ENCODE measurements at regions not wholly inside any gene's neighbourhood (a gene's known extent, or its start where the extent isn't known, plus 50 kb on each side); places are given as distances from the start of the nearest gene placed in this dataset.

- H3K4me3 ChIP-seq (ENCODE audit: low read depth, low read length) = no peak overlapping the region
- in situ Hi-C loops (cut with HindIII; ENCODE audit: low sequenced_read_pairs) = no loop called here
- TF ChIP-seq CTCF (IDR thresholded peaks at IDR 0.05; ENCODE audit: low read depth, low read length) = no peak
- no peak for DNase-seq (ENCODE audit: low read depth, low spot score)
Observed at GRCh38 chr2:57434441-57434840, 612.2 kb upstream of the VRK2 start.

- no peak for DNase-seq (ENCODE audit: low read depth, low spot score)
- H3K4me3 ChIP-seq (ENCODE audit: low read depth, low read length) = no peak overlapping the region
- no peak for TF ChIP-seq CTCF (IDR thresholded peaks at IDR 0.05; ENCODE audit: low read depth, low read length)
- in situ Hi-C loops (cut with HindIII; ENCODE audit: low sequenced_read_pairs) = no loop called here
Observed at GRCh38 chr2:57434972-57435371, 611.6 kb upstream of the VRK2 start.

GRCh38 chr2:57437077-57437476, 609.5 kb upstream of the VRK2 start:
- in situ Hi-C loops (cut with HindIII; ENCODE audit: low sequenced_read_pairs) = no loop called here
- TF ChIP-seq CTCF (IDR thresholded peaks at IDR 0.05; ENCODE audit: low read depth, low read length) = no peak
- no peak for DNase-seq (ENCODE audit: low read depth, low spot score)
- no peak overlapping the region for H3K4me3 ChIP-seq (ENCODE audit: low read depth, low read length)

- in situ Hi-C loops (cut with HindIII; ENCODE audit: low sequenced_read_pairs) = no loop called here
- DNase-seq (ENCODE audit: low read depth, low spot score) = no peak
- no peak overlapping the region for H3K4me3 ChIP-seq (ENCODE audit: low read depth, low read length)
- TF ChIP-seq CTCF (IDR thresholded peaks at IDR 0.05; ENCODE audit: low read depth, low read length) = no peak
Observed at GRCh38 chr2:57440437-57440836, 606.2 kb upstream of the VRK2 start.

GRCh38 chr2:57443086-57443485, 603.5 kb upstream of the VRK2 start:
- no peak for TF ChIP-seq CTCF (IDR thresholded peaks at IDR 0.05; ENCODE audit: low read depth, low read length)
- no peak overlapping the region for H3K4me3 ChIP-seq (ENCODE audit: low read depth, low read length)
- no peak for DNase-seq (ENCODE audit: low read depth, low spot score)
- in situ Hi-C loops (cut with HindIII; ENCODE audit: low sequenced_read_pairs) = no loop called here

- no peak for TF ChIP-seq CTCF (IDR thresholded peaks at IDR 0.05; ENCODE audit: low read depth, low read length)
- H3K4me3 ChIP-seq (ENCODE audit: low read depth, low read length) = no peak overlapping the region
- DNase-seq (ENCODE audit: low read depth, low spot score) = peak; percentile 71
- in situ Hi-C loops (cut with HindIII; ENCODE audit: low sequenced_read_pairs) = no loop called here
Observed at GRCh38 chr2:57443973-57444521, 602.6 kb upstream of the VRK2 start.

Measured in astrocyte of the spinal cord (primary cell).